Peyer's patch (tissue), 4 donors: ENCODE measurements at regions not wholly inside any gene's neighbourhood (a gene's known extent, or its start where the extent isn't known, plus 50 kb on each side); places are given as distances from the start of the nearest gene placed in this dataset.

Experiments used
- DNase-seq, 3 donors: peaks; one replicate each; pipeline ENCODE4 v3.0.0-alpha.2; 2017 to 2019
- H3K27ac ChIP-seq, 4 donors: fragments of 200-600 bp; sonication (generic); one replicate each; pipeline ENCODE4 v1.5.1; 2016 to 2019
- H3K27me3 ChIP-seq, 2 donors: fragments of 200-600 bp; sonication (generic); one replicate each; pipeline ENCODE4 v1.5.1; 2019
- H3K36me3 ChIP-seq, 3 donors: fragments of 200-600 bp; sonication (generic); one replicate each; pipeline ENCODE4 v1.5.1; 2016 to 2019
- H3K4me1 ChIP-seq, 4 donors: fragments of 200-600 bp; sonication (generic); one replicate each; pipeline ENCODE4 v1.5.1; 2016 to 2019
- H3K4me3 ChIP-seq, 4 donors: fragments of 200-600 bp; sonication (generic); 1 replicate in 3 of 4; 2 replicates in 1 of 4; pipeline ENCODE4 v1.5.1; 2016 to 2019; ENCODE audit warnings: mild to moderate bottlenecking in 1 of 4
- H3K9me3 ChIP-seq, 4 donors: fragments of 200-600 bp; sonication (generic); one replicate each; pipeline ENCODE4 v1.5.1; 2016 to 2019; ENCODE audit warnings: mild to moderate bottlenecking in 1 of 4
- CTCF ChIP-seq, 6 experiments: fragments of 450-650 bp in 4 of 6; fragments of 200-600 bp in 2 of 6; sonication (generic) in 1 of 6; IDR thresholded peaks; one replicate each; pipeline ENCODE4 v1.5.1; 2017 to 2019; ENCODE audit warnings: antibody characterized with exemption in 6 of 6, mild to moderate bottlenecking in 3 of 6, moderate library complexity in 1 of 6
- POLR2A ChIP-seq, 2 donors: fragments of 450-650 bp; IDR thresholded peaks; one replicate each; pipeline ENCODE4 v1.5.1; 2017; ENCODE audit warnings: antibody characterized with exemption in 2 of 2, mild to moderate bottlenecking in 2 of 2, moderate library complexity in 2 of 2

- H3K4me3 ChIP-seq = no peak overlapping the region
- no peak for TF ChIP-seq POLR2A (IDR thresholded peaks at IDR 0.05)
- TF ChIP-seq CTCF (IDR thresholded peaks at IDR 0.05) = no peak
- no peaks in the 10 kb centered on the region for H3K9me3 ChIP-seq
- H3K27me3 ChIP-seq = no peaks in the 10 kb centered on the region
- no peak for DNase-seq
- H3K4me1 ChIP-seq = no peaks in the 10 kb centered on the region
- H3K36me3 ChIP-seq = no peaks in the 10 kb centered on the region
- H3K27ac ChIP-seq = no peak overlapping the region
These were observed 142.6 kb upstream of the MCHR2 start for GRCh38 chr6:100136590-100136989.

- Histone ChIP-seq H3K27ac (no peak overlapping the region), H3K4me1 (no peaks in the 10 kb centered on the region), H3K4me3 (no peak overlapping the region), H3K27me3 (no peaks in the 10 kb centered on the region), H3K9me3 (no peaks in the 10 kb centered on the region), H3K36me3 (no peaks in the 10 kb centered on the region)
- no peak for DNase-seq
- TF ChIP-seq POLR2A (IDR thresholded peaks at IDR 0.05) (no peak), CTCF (IDR thresholded peaks at IDR 0.05) (no peak)
These were observed 142.0 kb upstream of the MCHR2 start for GRCh38 chr6:100135977-100136376.

- no peak for DNase-seq
- no peaks in the 10 kb centered on the region for H3K36me3 ChIP-seq
- H3K4me3 ChIP-seq = no peak overlapping the region
- no peaks in the 10 kb centered on the region for H3K4me1 ChIP-seq
- TF ChIP-seq POLR2A (IDR thresholded peaks at IDR 0.05) = no peak
- TF ChIP-seq CTCF (IDR thresholded peaks at IDR 0.05) = no peak
- no peaks in the 10 kb centered on the region for H3K27me3 ChIP-seq
- H3K9me3 ChIP-seq = no peaks in the 10 kb centered on the region
- no peak overlapping the region for H3K27ac ChIP-seq
These were observed 140.7 kb upstream of the MCHR2 start for GRCh38 chr6:100134703-100135102.

GRCh38 chr6:100134297-100134696 lies 140.3 kb upstream of the MCHR2 start:
- Histone ChIP-seq H3K4me3 (no peak overlapping the region), H3K4me1 (no peaks in the 10 kb centered on the region), H3K27me3 (no peaks in the 10 kb centered on the region), H3K27ac (no peak overlapping the region), H3K9me3 (no peaks in the 10 kb centered on the region), H3K36me3 (no peaks in the 10 kb centered on the region)
- TF ChIP-seq CTCF (IDR thresholded peaks at IDR 0.05) (no peak), POLR2A (IDR thresholded peaks at IDR 0.05) (no peak)
- no peak for DNase-seq

- Histone ChIP-seq H3K4me3 (no peak overlapping the region), H3K36me3 (no peaks in the 10 kb centered on the region), H3K9me3 (no peaks in the 10 kb centered on the region), H3K27ac (no peak overlapping the region), H3K27me3 (no peaks in the 10 kb centered on the region), H3K4me1 (no peaks in the 10 kb centered on the region)
- no peak for DNase-seq
- TF ChIP-seq POLR2A (IDR thresholded peaks at IDR 0.05) (no peak), CTCF (IDR thresholded peaks at IDR 0.05) (no peak)
These were observed 138.0 kb upstream of the MCHR2 start for GRCh38 chr6:100132005-100132404.

- no peak for DNase-seq
- no peaks in the 10 kb centered on the region for H3K9me3 ChIP-seq
- no peak overlapping the region for H3K4me3 ChIP-seq
- no peaks in the 10 kb centered on the region for H3K36me3 ChIP-seq
- H3K4me1 ChIP-seq = no peaks in the 10 kb centered on the region
- TF ChIP-seq CTCF (IDR thresholded peaks at IDR 0.05) (no peak), POLR2A (IDR thresholded peaks at IDR 0.05) (no peak)
- no peaks in the 10 kb centered on the region for H3K27me3 ChIP-seq
- no peak overlapping the region for H3K27ac ChIP-seq
These were observed 136.6 kb upstream of the MCHR2 start for GRCh38 chr6:100130630-100131029.
